Fibroblast of pulmonary artery (primary cell): ENCODE measurements at regions not wholly inside any gene's neighbourhood (a gene's known extent, or its start where the extent isn't known, plus 50 kb on each side); places are given as distances from the start of the nearest gene placed in this dataset.
A peak's percentile ranks its signal among the peaks of the same experiment; 100 is the strongest.

ENCODE experiments used
- DNase-seq: peaks from one replicate; pipeline ENCODE4 v3.0.0-alpha.2; 2010; ENCODE audit warnings: low read depth
- H3K4me3 ChIP-seq: replicated peaks from 2 replicates; pipeline ENCODE4 v1.5.1; 2011; ENCODE audit warnings: low read depth, mild to moderate bottlenecking, control low read depth, low read length, moderate library complexity
- TF ChIP-seq, protein P1 (sequence below): IDR thresholded peaks from 2 replicates; pipeline ENCODE4 v1.5.1; 2011; ENCODE audit warnings: mild to moderate bottlenecking, control low read depth, low read length, inconsistent platforms; ENCODE audit errors: missing control alignments

DNA sequence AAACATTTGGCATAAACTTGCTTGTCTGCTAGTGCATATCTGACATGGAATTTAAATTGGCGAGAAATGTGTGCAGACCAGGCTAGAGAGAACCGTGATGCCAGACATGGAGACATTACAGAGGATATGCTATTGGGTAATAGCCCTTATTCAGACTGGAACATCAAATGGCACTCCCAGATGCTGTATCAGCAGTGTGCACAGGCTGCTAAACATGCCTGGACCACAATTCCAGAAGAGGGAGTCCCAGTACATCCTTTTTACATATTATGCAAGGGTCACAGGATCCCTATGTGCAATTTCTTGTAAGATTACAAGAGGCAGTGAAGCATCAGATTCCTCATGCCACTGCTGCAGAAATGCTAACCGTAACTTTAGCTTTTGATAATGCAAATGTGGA is 354.5 kb upstream of the FOXG1 start:
- DNase-seq, result peak; percentile 54
- TF ChIP-seq, protein P1, sequence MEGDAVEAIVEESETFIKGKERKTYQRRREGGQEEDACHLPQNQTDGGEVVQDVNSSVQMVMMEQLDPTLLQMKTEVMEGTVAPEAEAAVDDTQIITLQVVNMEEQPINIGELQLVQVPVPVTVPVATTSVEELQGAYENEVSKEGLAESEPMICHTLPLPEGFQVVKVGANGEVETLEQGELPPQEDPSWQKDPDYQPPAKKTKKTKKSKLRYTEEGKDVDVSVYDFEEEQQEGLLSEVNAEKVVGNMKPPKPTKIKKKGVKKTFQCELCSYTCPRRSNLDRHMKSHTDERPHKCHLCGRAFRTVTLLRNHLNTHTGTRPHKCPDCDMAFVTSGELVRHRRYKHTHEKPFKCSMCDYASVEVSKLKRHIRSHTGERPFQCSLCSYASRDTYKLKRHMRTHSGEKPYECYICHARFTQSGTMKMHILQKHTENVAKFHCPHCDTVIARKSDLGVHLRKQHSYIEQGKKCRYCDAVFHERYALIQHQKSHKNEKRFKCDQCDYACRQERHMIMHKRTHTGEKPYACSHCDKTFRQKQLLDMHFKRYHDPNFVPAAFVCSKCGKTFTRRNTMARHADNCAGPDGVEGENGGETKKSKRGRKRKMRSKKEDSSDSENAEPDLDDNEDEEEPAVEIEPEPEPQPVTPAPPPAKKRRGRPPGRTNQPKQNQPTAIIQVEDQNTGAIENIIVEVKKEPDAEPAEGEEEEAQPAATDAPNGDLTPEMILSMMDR, result peak; percentile 9
- H3K4me3 ChIP-seq, result no peak overlapping the region

DNA sequence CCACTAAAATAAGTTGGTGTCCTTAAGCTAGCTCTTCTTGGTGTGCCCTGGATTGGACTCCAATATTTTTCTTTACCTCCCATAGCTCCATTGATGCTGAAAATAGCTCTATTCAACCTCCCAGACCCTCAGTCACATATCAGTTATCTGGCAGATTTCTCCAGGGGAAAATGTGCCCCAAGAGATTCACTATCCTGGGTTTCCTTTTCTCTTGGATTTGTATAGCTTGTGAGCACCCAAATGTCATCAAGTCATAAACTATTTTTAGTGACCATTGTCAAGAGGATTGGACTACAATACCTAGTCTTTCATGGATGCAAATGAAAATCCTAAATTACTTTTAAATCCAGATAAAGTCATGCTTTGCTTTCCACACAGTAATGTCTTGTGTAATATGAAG is 339.6 kb upstream of the FOXG1 start:
- no peak overlapping the region for H3K4me3 ChIP-seq
- TF ChIP-seq, protein P1, result no peak
- DNase-seq, result no peak

DNA sequence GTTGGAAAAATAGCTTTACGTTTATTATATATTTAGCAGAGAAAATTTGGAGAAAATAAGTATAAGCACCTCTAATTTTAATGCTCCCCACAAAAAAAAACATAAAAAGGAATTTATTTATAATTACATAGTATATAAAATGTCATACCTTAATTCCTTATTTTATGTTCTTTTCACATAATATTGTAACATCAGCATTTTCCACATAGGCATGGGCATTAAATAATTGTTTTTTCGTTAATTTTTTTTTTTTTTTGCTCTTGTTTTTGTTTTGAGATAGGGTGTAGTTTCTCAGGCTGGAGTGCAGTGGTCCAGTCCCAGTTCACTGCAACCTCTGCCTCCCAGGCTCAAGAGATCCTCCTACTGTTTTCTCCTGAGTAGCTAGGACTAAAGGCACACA is 329.8 kb upstream of the FOXG1 start:
- no peak overlapping the region for H3K4me3 ChIP-seq
- no peak for DNase-seq
- TF ChIP-seq, protein P1, result no peak

DNA sequence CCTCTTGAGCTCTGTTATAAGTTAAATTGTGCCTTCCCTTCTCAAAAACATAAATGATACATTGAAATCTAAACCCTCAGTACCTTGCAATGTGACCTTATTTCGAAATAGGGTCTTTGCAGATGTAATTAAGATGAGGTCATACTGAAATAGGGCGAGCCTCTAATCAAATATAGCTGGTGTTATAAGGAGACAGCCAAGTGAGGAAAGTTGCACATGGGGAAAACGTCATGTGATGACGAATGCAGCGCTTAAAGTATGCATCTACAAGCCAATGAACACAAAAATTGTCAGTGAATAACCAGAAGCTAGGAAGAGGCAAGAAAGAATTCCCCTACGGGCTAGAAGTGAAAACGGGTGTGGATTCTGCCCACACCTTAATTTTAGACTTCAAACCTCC is 305.2 kb upstream of the FOXG1 start:
- TF ChIP-seq, protein P1, result no peak
- no peak overlapping the region for H3K4me3 ChIP-seq
- peak; percentile 63 for DNase-seq

DNA sequence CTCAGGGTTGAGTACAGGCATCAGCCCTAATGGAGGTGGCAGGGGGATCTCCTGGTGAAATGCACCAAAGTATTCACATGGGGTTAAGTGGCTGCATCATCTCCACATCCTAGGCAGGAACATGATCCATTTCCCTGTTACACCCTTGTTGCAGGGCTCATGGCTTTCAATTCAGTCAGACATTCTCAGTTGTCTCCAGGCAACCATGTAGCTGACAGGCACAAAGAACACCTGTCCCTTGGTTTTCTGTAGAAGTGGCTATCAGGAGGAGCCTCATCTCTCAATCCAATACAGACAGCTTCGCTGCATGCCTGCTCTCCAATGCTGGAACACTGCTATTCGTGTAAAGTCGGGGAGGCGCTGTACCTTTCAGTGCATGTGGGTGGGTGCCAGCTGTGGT is 299.0 kb upstream of the FOXG1 start:
- no peak for DNase-seq
- H3K4me3 ChIP-seq, result no peak overlapping the region
- TF ChIP-seq, protein P1, result no peak

DNA sequence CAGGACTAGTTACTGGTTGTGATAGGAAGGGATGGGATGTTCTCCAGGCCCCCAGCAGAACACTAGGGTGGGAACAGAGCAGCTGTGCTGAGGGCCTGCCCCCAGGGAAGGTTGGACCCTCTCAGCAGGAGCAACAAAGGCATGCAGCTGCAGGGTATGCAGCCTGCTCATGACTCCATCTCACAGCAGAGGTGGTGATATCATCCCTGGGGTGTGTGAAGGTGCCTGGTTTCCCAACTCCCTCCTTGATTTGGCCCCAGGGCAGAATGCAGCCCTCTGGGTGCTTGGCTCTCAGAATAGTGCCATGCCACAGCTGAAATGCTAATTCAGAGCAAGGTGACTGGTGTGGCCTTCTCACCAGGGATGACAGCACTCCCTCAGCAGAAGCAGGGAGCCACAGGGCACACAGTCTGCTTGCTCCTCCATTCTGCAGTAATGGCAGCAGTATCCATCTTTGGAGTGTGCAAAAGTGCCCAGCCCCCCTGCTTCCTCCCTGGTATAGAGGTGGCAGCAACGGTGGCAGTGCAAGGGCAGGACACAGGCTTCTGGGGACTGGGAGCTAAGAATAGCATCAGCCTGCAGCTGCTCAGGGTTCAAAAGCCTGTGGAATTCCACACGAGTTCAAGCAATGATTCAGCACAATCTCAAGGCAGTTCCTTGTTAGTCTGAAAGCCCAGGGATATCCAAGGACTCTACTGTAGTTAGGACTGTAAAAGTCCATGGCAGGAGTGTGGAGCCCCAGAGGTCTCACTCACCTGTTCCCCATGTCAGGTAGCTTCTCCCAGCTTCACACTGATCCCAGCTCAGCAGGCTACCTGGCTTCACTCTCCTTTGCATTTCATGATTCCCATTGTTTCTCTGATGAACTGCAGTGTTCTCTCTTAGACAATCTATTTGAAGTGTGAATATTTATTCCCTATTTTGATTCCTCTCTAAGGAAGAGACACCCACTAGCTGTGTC is 298.1 kb upstream of the FOXG1 start:
- DNase-seq, result peak; percentile 7
- TF ChIP-seq, protein P1, result no peak
- no peak overlapping the region for H3K4me3 ChIP-seq
